H9 (cell line): ENCODE measurements at regions not wholly inside any gene's neighbourhood (a gene's known extent, or its start where the extent isn't known, plus 50 kb on each side); places are given as distances from the start of the nearest gene placed in this dataset.

ENCODE experiments used
- DNase-seq: peaks from one replicate; pipeline ENCODE4 v3.0.0-alpha.2; 2017
- H2AFZ ChIP-seq: one replicate; pipeline ENCODE4 v1.6.1; 2013; ENCODE audit warnings: mild to moderate bottlenecking, low read length, control low read depth, moderate library complexity
- H2AK5ac ChIP-seq: 2 replicates; pipeline ENCODE4 v1.6.1; 2013; ENCODE audit warnings: low read length, control low read depth, mixed read lengths; ENCODE audit not compliant: insufficient read length
- H2BK120ac ChIP-seq: one replicate; pipeline ENCODE4 v1.6.1; 2013; ENCODE audit warnings: low read depth, mild to moderate bottlenecking, low read length, control low read depth, inconsistent platforms; ENCODE audit not compliant: poor library complexity, severe bottlenecking
- H2BK12ac ChIP-seq: 2 replicates; pipeline ENCODE4 v1.6.1; 2013; ENCODE audit warnings: low read length, control low read depth, mixed read lengths, low read depth; ENCODE audit not compliant: insufficient read length
- H2BK15ac ChIP-seq: 2 replicates; pipeline ENCODE4 v1.6.1; 2013; ENCODE audit warnings: low read depth, low read length, control low read depth
- H2BK20ac ChIP-seq: one replicate; pipeline ENCODE4 v1.6.1; 2013; ENCODE audit warnings: low read depth, mild to moderate bottlenecking, low read length, control low read depth, inconsistent platforms; ENCODE audit not compliant: poor library complexity, severe bottlenecking
- H2BK5ac ChIP-seq: 2 replicates; pipeline ENCODE4 v1.6.1; 2013; ENCODE audit warnings: low read length, control low read depth, mixed read lengths; ENCODE audit not compliant: insufficient read length
- H3K14ac ChIP-seq: 2 replicates; pipeline ENCODE4 v1.6.1; 2013; ENCODE audit warnings: low read length, control low read depth; ENCODE audit not compliant: insufficient read depth
- H3K18ac ChIP-seq: 2 replicates; pipeline ENCODE4 v1.6.1; 2013; ENCODE audit warnings: low read depth, mild to moderate bottlenecking, mixed read lengths, low read length, control low read depth; ENCODE audit not compliant: insufficient read length
- H3K23ac ChIP-seq: 2 replicates; pipeline ENCODE4 v1.6.1; 2013; ENCODE audit warnings: low read length, control low read depth, mixed read lengths, low read depth; ENCODE audit not compliant: insufficient read length
- H3K23me2 ChIP-seq: 2 replicates; pipeline ENCODE4 v1.6.1; 2013; ENCODE audit warnings: low read depth, mild to moderate bottlenecking, mixed read lengths, low read length, control low read depth; ENCODE audit not compliant: insufficient read length, poor library complexity, severe bottlenecking
- H3K27ac ChIP-seq: 2 replicates; pipeline ENCODE4 v1.5.1; 2013; ENCODE audit warnings: low read length, control low read depth, mixed read lengths, low read depth; ENCODE audit not compliant: insufficient read length
- H3K27me3 ChIP-seq: 2 replicates; pipeline ENCODE4 v1.6.1; 2013; ENCODE audit warnings: low read length, control low read depth, inconsistent platforms; ENCODE audit not compliant: insufficient read depth
- H3K4ac ChIP-seq: 2 replicates; pipeline ENCODE4 v1.6.1; 2013; ENCODE audit warnings: low read depth, mild to moderate bottlenecking, control low read depth, inconsistent platforms, low read length, moderate library complexity
- H3K4me1 ChIP-seq: 2 replicates; pipeline ENCODE4 v1.6.1; 2013; ENCODE audit warnings: low read length, control low read depth, inconsistent platforms; ENCODE audit not compliant: insufficient read depth
- H3K4me2 ChIP-seq: 2 replicates; pipeline ENCODE4 v1.6.1; 2013; ENCODE audit warnings: low read length, control low read depth, mixed read lengths; ENCODE audit not compliant: insufficient read length, insufficient read depth
- H3K56ac ChIP-seq: 2 replicates; pipeline ENCODE4 v1.6.1; 2013; ENCODE audit warnings: low read depth, mild to moderate bottlenecking, mixed read lengths, low read length, control low read depth; ENCODE audit not compliant: insufficient read length
- H3K79me1 ChIP-seq: 2 replicates; pipeline ENCODE4 v1.6.1; 2013; ENCODE audit warnings: low read depth, mild to moderate bottlenecking, moderate library complexity, low read length, control low read depth, inconsistent platforms; ENCODE audit not compliant: insufficient read depth, poor library complexity, severe bottlenecking
- H3K79me2 ChIP-seq: 2 replicates; pipeline ENCODE4 v1.6.1; 2013; ENCODE audit warnings: low read length, control low read depth, inconsistent platforms; ENCODE audit not compliant: insufficient read depth
- H3K9ac ChIP-seq: 2 replicates; pipeline ENCODE4 v1.6.1; 2013; ENCODE audit warnings: low read length, control low read depth, mixed read lengths; ENCODE audit not compliant: insufficient read length; ENCODE audit errors: extremely low read depth
- H3K9me3 ChIP-seq: one replicate; pipeline ENCODE4 v1.6.1; 2013; ENCODE audit warnings: low read depth, low read length, inconsistent platforms; ENCODE audit not compliant: control insufficient read depth
- H3T11ph ChIP-seq: one replicate; pipeline ENCODE4 v1.6.1; 2013; ENCODE audit warnings: mild to moderate bottlenecking, low read length, control low read depth, inconsistent platforms
- H4K20me1 ChIP-seq: one replicate; pipeline ENCODE4 v1.6.1; 2013; ENCODE audit not compliant: control insufficient read depth, insufficient read length, insufficient read depth
- H4K5ac ChIP-seq: 2 replicates; pipeline ENCODE4 v1.6.1; 2013; ENCODE audit warnings: low read depth, mild to moderate bottlenecking, mixed read lengths, low read length, control low read depth; ENCODE audit not compliant: insufficient read length
- H4K8ac ChIP-seq: replicated peaks from 2 replicates; pipeline ENCODE4 v1.6.1; 2013; ENCODE audit warnings: low read length, control low read depth, mixed read lengths, low read depth; ENCODE audit not compliant: insufficient read length
- H4K91ac ChIP-seq: 2 replicates; pipeline ENCODE4 v1.6.1; 2013; ENCODE audit warnings: low read depth, mild to moderate bottlenecking, moderate library complexity, mixed read lengths, low read length, control low read depth; ENCODE audit not compliant: insufficient read length
- H3K27ac Mint-ChIP-seq, 3 experiments: 2 replicates in 2 of 3; 3 replicates in 1 of 3; pipeline ENCODE4 v1.8.0; 2020 to 2021; ENCODE audit warnings: mixed read lengths in 3 of 3, mild to moderate bottlenecking in 1 of 3, moderate library complexity in 1 of 3
- H3K27me3 Mint-ChIP-seq: 2 replicates; pipeline ENCODE4 v1.8.0; 2021; ENCODE audit warnings: low read depth, mild to moderate bottlenecking, moderate library complexity, mixed read lengths
- H3K36me3 Mint-ChIP-seq, 3 experiments: 2 replicates in 2 of 3; 3 replicates in 1 of 3; pipeline ENCODE4 v1.8.0; 2020 to 2021; ENCODE audit warnings: low read depth in 3 of 3, mixed read lengths in 3 of 3; ENCODE audit not compliant: insufficient read depth in 1 of 3
- H3K4me1 Mint-ChIP-seq, 2 experiments: 2 replicates each; pipeline ENCODE4 v1.8.0; 2020; ENCODE audit warnings: mixed read lengths in 2 of 2
- H3K4me3 Mint-ChIP-seq, 2 experiments: 2 replicates in 1 of 2; 3 replicates in 1 of 2; pipeline ENCODE4 v1.8.0; 2020 to 2021; ENCODE audit warnings: mild to moderate bottlenecking in 2 of 2, mixed read lengths in 2 of 2, moderate library complexity in 1 of 2
- H3K9me3 Mint-ChIP-seq, 2 experiments: 2 replicates in 1 of 2; 3 replicates in 1 of 2; pipeline ENCODE4 v1.8.0; 2020; ENCODE audit warnings: mild to moderate bottlenecking in 2 of 2, mixed read lengths in 2 of 2, moderate library complexity in 1 of 2
- WGBS: extraction: QIAGEN DNeasy Blood & Tissue Kit; methylation state at CpG from one replicate; pipeline ENCODE4 v1.1.7; 2013; ENCODE audit warnings: missing lambda C conversion rate, low lambda C conversion rate, mixed read lengths; ENCODE audit not compliant: insufficient read length; ENCODE audit errors: extremely low coverage; 5-methylcytosine and 5-hydroxymethylcytosine counted together
- TF ChIP-seq, protein P1 (sequence below): fragments of 200-600 bp; sonication (generic); conservative IDR thresholded peaks from 3 replicates; pipeline ENCODE4 v1.8.0; 2021; ENCODE audit warnings: antibody characterized with exemption, mild to moderate bottlenecking

GRCh38 chr22:47230741-47231140 is 468.3 kb downstream of the TBC1D22A start:
- H3K27ac Mint-ChIP-seq: no peak overlapping the region
- Histone ChIP-seq H3K79me1 (no peaks in the 10 kb centered on the region), H3K23me2 (no peaks in the 10 kb centered on the region), H3K27ac (no peak overlapping the region), H3K56ac (no peak overlapping the region), H4K5ac (no peak overlapping the region), H2AK5ac (no peak overlapping the region), H3K4me1 (no peaks in the 10 kb centered on the region), H3K9ac (no peak overlapping the region), H3T11ph (no peak overlapping the region), H4K91ac (no peak overlapping the region), H2BK5ac (no peak overlapping the region), H4K8ac (no peak overlapping the region), H2AFZ (no peak overlapping the region), H2BK120ac (no peak overlapping the region), H3K18ac (no peak overlapping the region), H2BK12ac (no peak overlapping the region), H3K9me3 (peaks cover 75% of the 10 kb centered on the region), H3K4me2 (no peak overlapping the region), H3K23ac (no peak overlapping the region), H3K4ac (no peak overlapping the region), H3K27me3 (no peaks in the 10 kb centered on the region), H3K79me2 (no peaks in the 10 kb centered on the region), H3K14ac (no peak overlapping the region), H2BK15ac (no peak overlapping the region), H2BK20ac (no peak overlapping the region), H4K20me1 (no peaks in the 10 kb centered on the region)
- H3K4me1 Mint-ChIP-seq: no peaks in the 10 kb centered on the region
- peaks cover 6% of the 10 kb centered on the region; the same call in 1 of the 2 replicates for H3K27me3 Mint-ChIP-seq
- H3K9me3 Mint-ChIP-seq: peaks cover 68 to 69% of the 10 kb centered on the region in 2 experiments
- no peak for DNase-seq
- TF ChIP-seq, protein P1, sequence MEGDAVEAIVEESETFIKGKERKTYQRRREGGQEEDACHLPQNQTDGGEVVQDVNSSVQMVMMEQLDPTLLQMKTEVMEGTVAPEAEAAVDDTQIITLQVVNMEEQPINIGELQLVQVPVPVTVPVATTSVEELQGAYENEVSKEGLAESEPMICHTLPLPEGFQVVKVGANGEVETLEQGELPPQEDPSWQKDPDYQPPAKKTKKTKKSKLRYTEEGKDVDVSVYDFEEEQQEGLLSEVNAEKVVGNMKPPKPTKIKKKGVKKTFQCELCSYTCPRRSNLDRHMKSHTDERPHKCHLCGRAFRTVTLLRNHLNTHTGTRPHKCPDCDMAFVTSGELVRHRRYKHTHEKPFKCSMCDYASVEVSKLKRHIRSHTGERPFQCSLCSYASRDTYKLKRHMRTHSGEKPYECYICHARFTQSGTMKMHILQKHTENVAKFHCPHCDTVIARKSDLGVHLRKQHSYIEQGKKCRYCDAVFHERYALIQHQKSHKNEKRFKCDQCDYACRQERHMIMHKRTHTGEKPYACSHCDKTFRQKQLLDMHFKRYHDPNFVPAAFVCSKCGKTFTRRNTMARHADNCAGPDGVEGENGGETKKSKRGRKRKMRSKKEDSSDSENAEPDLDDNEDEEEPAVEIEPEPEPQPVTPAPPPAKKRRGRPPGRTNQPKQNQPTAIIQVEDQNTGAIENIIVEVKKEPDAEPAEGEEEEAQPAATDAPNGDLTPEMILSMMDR: no peak
- peaks cover 4 to 24% (median 10%) of the 10 kb centered on the region in 3 experiments; a peak in 4 of 7 replicates for H3K36me3 Mint-ChIP-seq
- H3K4me3 Mint-ChIP-seq: no peak overlapping the region
- WGBS: no CpG with 5 or more reads among the region's 5 CpGs
